GM12878 (cell line): ENCODE measurements at regions not wholly inside any gene's neighbourhood (a gene's known extent, or its start where the extent isn't known, plus 50 kb on each side); places are given as distances from the start of the nearest gene placed in this dataset.

ENCODE experiments used
- ATAC-seq: fragments of 200-7000 bp; cut with Tn5 transposase; 3 replicates; pipeline ENCODE4 v1.9.1; 2020; ENCODE audit warnings: mild to moderate bottlenecking, moderate library complexity
- BruUV-seq: library from RNA; stranded (reverse); fragments of 400-500 nt; replicated peaks from 2 replicates; lab custom pipeline; 2021; lab: Mats Ljungman, UMichigan
- CTCF ChIA-PET: fragments of 300-600 bp; sonication (Branson Sonifier 250); formaldehyde crosslinking; extraction: SDS; loops from one replicate; lab custom pipeline; 2021; ENCODE audit warnings: inconsistent platforms; lab: Yijun Ruan, JAX
- POLR2A ChIA-PET: fragments of 350-600 bp; formaldehyde crosslinking; extraction: SDS; loops from one replicate; lab custom pipeline; 2021; ENCODE audit warnings: inconsistent platforms; lab: Charles Lee
- RAD21 ChIA-PET: fragments of 300-600 bp; sonication (Branson Sonifier 250); formaldehyde crosslinking; loops from one replicate; lab custom pipeline; 2023; ENCODE audit warnings: antibody characterized with exemption; ENCODE audit not compliant: unreplicated experiment; lab: Charles Lee
- SMC1A ChIA-PET: fragments of 300-600 bp; sonication (Branson Sonifier 250); formaldehyde crosslinking; loops from one replicate; lab custom pipeline; 2023; ENCODE audit not compliant: unreplicated experiment, uncharacterized antibody; lab: Charles Lee
- DNase-seq: peaks from one replicate; pipeline ENCODE4 v3.0.0-alpha.2; 2011; ENCODE audit warnings: low read depth, low spot score
- FAIRE-seq: peaks from 3 replicates; lab custom pipeline; 2011; peaks lifted over from hg19 to GRCh38; lab: Jason Lieb, UNC
- H2AFZ ChIP-seq: 2 replicates; pipeline ENCODE4 v1.6.0; 2011; ENCODE audit warnings: low read depth, low read length, control low read depth; ENCODE audit not compliant: control insufficient read depth
- H3K27ac ChIP-seq: 2 replicates; pipeline ENCODE4 v1.5.1; 2011; ENCODE audit warnings: control low read depth; ENCODE audit not compliant: control insufficient read depth, insufficient read depth
- H3K27me3 ChIP-seq, 2 experiments: replicated peaks in 1 of 2; 2 replicates each; pipeline versions ENCODE4 v1.6.0 to v1.6.1; 2011; ENCODE audit warnings: low read length in 1 of 2; ENCODE audit not compliant: control insufficient read depth in 2 of 2, insufficient read depth in 2 of 2
- H3K36me3 ChIP-seq, 2 experiments: 2 replicates each; pipeline ENCODE4 v1.5.1; 2011; ENCODE audit warnings: low read length in 1 of 2; ENCODE audit not compliant: control insufficient read depth in 2 of 2, insufficient read depth in 2 of 2
- H3K4me1 ChIP-seq: 2 replicates; pipeline ENCODE4 v1.6.1; 2011; ENCODE audit warnings: mild to moderate bottlenecking, low read length, moderate library complexity, mixed read lengths; ENCODE audit not compliant: control insufficient read depth, insufficient read depth
- H3K4me2 ChIP-seq: 2 replicates; pipeline ENCODE4 v1.6.0; 2011; ENCODE audit warnings: control low read depth; ENCODE audit not compliant: control insufficient read depth, insufficient read depth
- H3K4me3 ChIP-seq: fragments of 200-600 bp; sonication (generic); 2 replicates; pipeline ENCODE4 v1.5.1; 2016
- H3K79me2 ChIP-seq: 2 replicates; pipeline ENCODE4 v1.6.0; 2011; ENCODE audit warnings: low read length; ENCODE audit not compliant: control insufficient read depth, insufficient read depth
- H3K9ac ChIP-seq: 2 replicates; pipeline ENCODE4 v1.8.0; 2011; ENCODE audit warnings: low read length, control low read depth, mixed read lengths; ENCODE audit not compliant: control insufficient read depth, insufficient read depth
- H3K9me3 ChIP-seq: replicated peaks from 3 replicates; pipeline ENCODE4 v1.5.1; 2011; ENCODE audit warnings: mild to moderate bottlenecking, low read length; ENCODE audit not compliant: control insufficient read depth, insufficient read depth
- H4K20me1 ChIP-seq: 2 replicates; pipeline ENCODE4 v1.6.0; 2011; ENCODE audit not compliant: control insufficient read depth, insufficient read depth
- CUX1 ChIP-seq: IDR thresholded peaks from 2 replicates; pipeline ENCODE4 v1.6.1; 2012; ENCODE audit warnings: improper control_type of control experiment, low read depth, low read length; ENCODE audit not compliant: insufficient replicate concordance
- ETV6 ChIP-seq, 2 experiments: fragments of 450-650 bp in 1 of 2; IDR thresholded peaks in 1 of 2; conservative IDR thresholded peaks in 1 of 2; 2 replicates each; pipeline ENCODE4 v1.6.1; 2014; ENCODE audit warnings: antibody characterized with exemption in 1 of 2, borderline replicate concordance in 1 of 2, low read depth in 1 of 2, mild to moderate bottlenecking in 1 of 2, moderate library complexity in 1 of 2
- FOS ChIP-seq: IDR thresholded peaks from 3 replicates; pipeline ENCODE4 v1.6.1; 2011; ENCODE audit warnings: borderline replicate concordance; ENCODE audit not compliant: insufficient read length; ENCODE audit errors: extremely low read depth
- FOXM1 ChIP-seq: IDR thresholded peaks from 2 replicates; pipeline ENCODE4 v1.6.1; 2012; ENCODE audit warnings: low read depth, mild to moderate bottlenecking, inconsistent platforms, low read length, moderate library complexity
- MXI1 ChIP-seq: fragments of 150-350 bp; IDR thresholded peaks from 2 replicates; pipeline ENCODE4 v1.6.1; 2011; ENCODE audit warnings: low read depth, mild to moderate bottlenecking, inconsistent platforms, low read length, improper control_type of control experiment
- NBN ChIP-seq: fragments of 450-650 bp; IDR thresholded peaks from 2 replicates; pipeline ENCODE4 v1.6.1; 2016
- NFYB ChIP-seq: IDR thresholded peaks from 2 replicates; pipeline ENCODE4 v1.6.1; 2011; ENCODE audit warnings: low read depth, mild to moderate bottlenecking, low read length, improper control_type of control experiment, moderate library complexity; ENCODE audit not compliant: insufficient read depth
- PAX5 ChIP-seq: IDR thresholded peaks from 2 replicates; pipeline ENCODE4 v1.6.1; 2011; ENCODE audit warnings: low read depth, low read length, borderline replicate concordance
- PKNOX1 ChIP-seq: fragments of 450-650 bp; IDR thresholded peaks from 2 replicates; pipeline ENCODE4 v1.6.1; 2016; ENCODE audit warnings: mild to moderate bottlenecking
- POLR2A ChIP-seq: IDR thresholded peaks from 2 replicates; pipeline ENCODE4 v1.6.1; 2011; ENCODE audit warnings: low read depth, mild to moderate bottlenecking, low read length
- POLR2AphosphoS2 ChIP-seq: IDR thresholded peaks from 2 replicates; pipeline ENCODE4 v1.6.1; 2011; ENCODE audit warnings: low read depth, mild to moderate bottlenecking, low read length, improper control_type of control experiment, moderate library complexity
- RELA ChIP-seq: fragments of 450-650 bp; IDR thresholded peaks from 2 replicates; pipeline ENCODE4 v1.8.0; 2014; ENCODE audit warnings: borderline replicate concordance; ENCODE audit not compliant: partially characterized antibody
- SIX5 ChIP-seq: IDR thresholded peaks from 2 replicates; pipeline ENCODE4 v1.6.1; 2011; ENCODE audit warnings: mild to moderate bottlenecking, low read depth, low read length, moderate library complexity; ENCODE audit not compliant: severe bottlenecking
- SMAD5 ChIP-seq: IDR thresholded peaks from 2 replicates; pipeline ENCODE4 v1.6.1; 2016; ENCODE audit warnings: antibody characterized with exemption, low read depth
- SMC3 ChIP-seq: IDR thresholded peaks from 2 replicates; pipeline ENCODE4 v1.6.1; 2011; ENCODE audit warnings: low read length, improper control_type of control experiment, borderline replicate concordance
- STAT1 ChIP-seq: fragments of 450-650 bp; conservative IDR thresholded peaks from 2 replicates; pipeline ENCODE4 v1.6.1; 2014; ENCODE audit warnings: antibody characterized with exemption, mild to moderate bottlenecking
- TCF7 ChIP-seq: IDR thresholded peaks from 2 replicates; pipeline ENCODE4 v1.6.1; 2014; ENCODE audit warnings: antibody characterized with exemption, borderline replicate concordance
- YBX1 ChIP-seq: fragments of 450-650 bp; IDR thresholded peaks from 2 replicates; pipeline ENCODE4 v1.6.1; 2016; ENCODE audit warnings: antibody characterized with exemption
- ZBTB33 ChIP-seq: fragments of 450-650 bp; IDR thresholded peaks from 2 replicates; pipeline ENCODE4 v1.6.1; 2017; ENCODE audit warnings: mild to moderate bottlenecking
- WGBS: methylation state at CpG from one replicate; pipeline ENCODE4 v1.1.6; 2016; ENCODE audit warnings: low lambda C conversion rate; ENCODE audit not compliant: insufficient replicate concordance, insufficient coverage; ENCODE audit errors: missing lambda C conversion rate; 5-methylcytosine and 5-hydroxymethylcytosine counted together
- in situ Hi-C: fragments of 300-500 bp; cut with MboI; formaldehyde crosslinking; loops from 9 replicates; pipeline ENCODE4 v1.14.3; 2018; ENCODE audit warnings: mixed read lengths
- intact Hi-C: fragments of 100-400 bp; cut with micrococcal nuclease; formaldehyde crosslinking; loops from one replicate; pipeline ENCODE4 v1.14.2; 2022; ENCODE audit not compliant: unreplicated experiment

GRCh38 chr1:203926025-203926540 lies 64.7 kb downstream of the SNRPE start:
- no peaks in the 10 kb centered on the region for H3K4me1 ChIP-seq
- no peaks in the 10 kb centered on the region for H3K9me3 ChIP-seq
- WGBS, result 36% methylated on average over 6 of the region's 6 CpGs
- intact Hi-C loops, result no loop called here
- SMC1A ChIA-PET, result no interaction called here
- FAIRE-seq, result no peak
- H2AFZ ChIP-seq, result no peak overlapping the region
- no peak overlapping the region for H3K27ac ChIP-seq
- no TSS peak for BruUV-seq
- TF ChIP-seq SMC3, result no peak
- no peak for TF ChIP-seq ETV6 (conservative IDR thresholded peaks at IDR 0.05 in 1 of 2, IDR thresholded peaks at IDR 0.05 in 1 of 2; ENCODE audit: borderline replicate concordance in 1 of 2, low read depth in 1 of 2)
- TF ChIP-seq RELA, result no peak
- no peak for TF ChIP-seq FOS
- TF ChIP-seq FOXM1, result no peak
- no peak for TF ChIP-seq SMAD5
- TF ChIP-seq NBN, result no peak
- TF ChIP-seq POLR2A, result no peak
- TF ChIP-seq SIX5, result no peak
- no peak for TF ChIP-seq CUX1
- TF ChIP-seq POLR2AphosphoS2, result no peak
- no peak for TF ChIP-seq PKNOX1
- no peak for TF ChIP-seq ZBTB33
- TF ChIP-seq NFYB, result no peak
- TF ChIP-seq PAX5, result no peak
- no peak for TF ChIP-seq YBX1
- no peak for TF ChIP-seq TCF7
- no peak for TF ChIP-seq STAT1
- TF ChIP-seq MXI1, result no peak
- TF ChIP-seq, all 136 proteins: peak for 0
- H4K20me1 ChIP-seq, result no peaks in the 10 kb centered on the region
- no peaks in the 10 kb centered on the region for H3K36me3 ChIP-seq
- no peak overlapping the region for H3K4me3 ChIP-seq
- ATAC-seq, result no peak
- H3K27me3 ChIP-seq, result no peaks in the 10 kb centered on the region
- no peak for DNase-seq
- H3K79me2 ChIP-seq, result no peaks in the 10 kb centered on the region
- ChIA-PET RAD21 (interaction anchor here (0.6 kb wide), 1 partner anchor 646 kb away, joined by 3 read pairs; no protein-coding TSS in a partner anchor), POLR2A (interaction anchor here (0.5 kb wide), 1 partner anchor 16 kb away, joined by 3 read pairs; no protein-coding TSS in a partner anchor), CTCF (no interaction called here)
- in situ Hi-C loops, result no loop called here
- H3K9ac ChIP-seq, result no peak overlapping the region
- no peak overlapping the region for H3K4me2 ChIP-seq
